H1 (cell line): ENCODE measurements at regions not wholly inside any gene's neighbourhood (a gene's known extent, or its start where the extent isn't known, plus 50 kb on each side); places are given as distances from the start of the nearest gene placed in this dataset.

Experiments used
- BACH1 ChIP-seq: IDR thresholded peaks from 2 replicates; pipeline ENCODE4 v1.6.1; 2012; ENCODE audit warnings: low read length, improper control_type of control experiment
- BCL11A ChIP-seq, 2 experiments: IDR thresholded peaks; one replicate each; pipeline ENCODE4 v1.6.1; 2011; ENCODE audit warnings: low read depth in 2 of 2, low read length in 2 of 2, mild to moderate bottlenecking in 2 of 2
- KDM5A ChIP-seq: fragments of 200-600 bp; IDR thresholded peaks from 2 replicates; pipeline ENCODE4 v1.7.1; 2012; ENCODE audit warnings: mild to moderate bottlenecking, low read length, inconsistent platforms, mixed read lengths
- NRF1 ChIP-seq: IDR thresholded peaks from 2 replicates; pipeline ENCODE4 v1.6.1; 2011; ENCODE audit warnings: mild to moderate bottlenecking, low read depth, low read length, improper control_type of control experiment
- PHF8 ChIP-seq: fragments of 200-600 bp; sonication (generic); conservative IDR thresholded peaks from 2 replicates; pipeline ENCODE4 v1.7.1; 2012; ENCODE audit warnings: low read depth, mild to moderate bottlenecking, inconsistent platforms, low read length, moderate library complexity
- RFX5 ChIP-seq: IDR thresholded peaks from 2 replicates; pipeline ENCODE4 v1.6.1; 2011; ENCODE audit warnings: low read depth, low read length, improper control_type of control experiment, borderline replicate concordance
- RXRA ChIP-seq: IDR thresholded peaks from 2 replicates; pipeline ENCODE4 v1.6.1; 2011; ENCODE audit warnings: low read depth, mild to moderate bottlenecking, low read length, moderate library complexity; ENCODE audit not compliant: insufficient read depth
- SIN3A ChIP-seq, 2 experiments: IDR thresholded peaks in 1 of 2; conservative IDR thresholded peaks in 1 of 2; 2 replicates each; pipeline ENCODE4 v1.6.1; 2011 to 2012; ENCODE audit warnings: low read length in 2 of 2, improper control_type of control experiment in 1 of 2, low read depth in 1 of 2, mild to moderate bottlenecking in 1 of 2
- SIX5 ChIP-seq: IDR thresholded peaks from 2 replicates; pipeline ENCODE4 v1.6.1; 2011; ENCODE audit warnings: mild to moderate bottlenecking, low read depth, low read length
- TAF7 ChIP-seq: optimal IDR thresholded peaks from 2 replicates; pipeline ENCODE3; 2011; ENCODE audit warnings: low read depth, mild to moderate bottlenecking, inconsistent platforms, low read length, moderate library complexity, borderline replicate concordance
- YY1 ChIP-seq: IDR thresholded peaks from 2 replicates; pipeline ENCODE4 v1.6.1; 2011; ENCODE audit warnings: low read depth, mild to moderate bottlenecking, low read length
- TF ChIP-seq, protein P1 (sequence below): fragments of 300-600 bp; sonication (generic); IDR thresholded peaks from 2 replicates; pipeline ENCODE4 v1.7.1; 2012; ENCODE audit warnings: low read length, moderate library complexity, mild to moderate bottlenecking, inconsistent platforms; ENCODE audit not compliant: insufficient replicate concordance

DNA sequence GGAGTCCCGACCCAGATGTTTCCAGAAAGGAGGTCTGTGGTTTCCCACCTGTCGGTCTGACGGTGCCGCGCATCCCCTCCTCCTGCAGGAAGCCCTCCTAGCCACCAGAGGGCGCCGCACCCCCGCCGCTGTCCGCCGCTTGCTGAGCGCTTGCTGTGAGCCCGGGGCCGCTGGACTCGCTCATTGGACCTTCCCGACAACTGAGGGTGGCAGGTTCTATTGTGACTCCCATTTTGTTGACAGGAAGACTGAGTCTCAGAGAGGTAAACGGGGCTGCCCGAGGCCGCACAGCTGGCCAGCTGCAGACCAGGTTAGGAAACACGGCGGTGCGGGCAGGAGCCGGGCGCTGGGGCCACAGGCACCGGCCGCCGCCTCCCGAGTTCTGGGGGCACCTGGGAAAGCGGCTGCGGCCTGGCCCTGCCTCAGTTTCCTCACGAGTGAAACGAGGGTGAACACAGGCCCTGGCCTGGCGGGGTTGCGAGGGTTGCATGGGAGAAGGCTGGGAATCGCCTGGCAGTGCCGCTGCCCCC lies 191.1 kb upstream of the CIBAR2 start (continued):
- TF ChIP-seq, protein P1, sequence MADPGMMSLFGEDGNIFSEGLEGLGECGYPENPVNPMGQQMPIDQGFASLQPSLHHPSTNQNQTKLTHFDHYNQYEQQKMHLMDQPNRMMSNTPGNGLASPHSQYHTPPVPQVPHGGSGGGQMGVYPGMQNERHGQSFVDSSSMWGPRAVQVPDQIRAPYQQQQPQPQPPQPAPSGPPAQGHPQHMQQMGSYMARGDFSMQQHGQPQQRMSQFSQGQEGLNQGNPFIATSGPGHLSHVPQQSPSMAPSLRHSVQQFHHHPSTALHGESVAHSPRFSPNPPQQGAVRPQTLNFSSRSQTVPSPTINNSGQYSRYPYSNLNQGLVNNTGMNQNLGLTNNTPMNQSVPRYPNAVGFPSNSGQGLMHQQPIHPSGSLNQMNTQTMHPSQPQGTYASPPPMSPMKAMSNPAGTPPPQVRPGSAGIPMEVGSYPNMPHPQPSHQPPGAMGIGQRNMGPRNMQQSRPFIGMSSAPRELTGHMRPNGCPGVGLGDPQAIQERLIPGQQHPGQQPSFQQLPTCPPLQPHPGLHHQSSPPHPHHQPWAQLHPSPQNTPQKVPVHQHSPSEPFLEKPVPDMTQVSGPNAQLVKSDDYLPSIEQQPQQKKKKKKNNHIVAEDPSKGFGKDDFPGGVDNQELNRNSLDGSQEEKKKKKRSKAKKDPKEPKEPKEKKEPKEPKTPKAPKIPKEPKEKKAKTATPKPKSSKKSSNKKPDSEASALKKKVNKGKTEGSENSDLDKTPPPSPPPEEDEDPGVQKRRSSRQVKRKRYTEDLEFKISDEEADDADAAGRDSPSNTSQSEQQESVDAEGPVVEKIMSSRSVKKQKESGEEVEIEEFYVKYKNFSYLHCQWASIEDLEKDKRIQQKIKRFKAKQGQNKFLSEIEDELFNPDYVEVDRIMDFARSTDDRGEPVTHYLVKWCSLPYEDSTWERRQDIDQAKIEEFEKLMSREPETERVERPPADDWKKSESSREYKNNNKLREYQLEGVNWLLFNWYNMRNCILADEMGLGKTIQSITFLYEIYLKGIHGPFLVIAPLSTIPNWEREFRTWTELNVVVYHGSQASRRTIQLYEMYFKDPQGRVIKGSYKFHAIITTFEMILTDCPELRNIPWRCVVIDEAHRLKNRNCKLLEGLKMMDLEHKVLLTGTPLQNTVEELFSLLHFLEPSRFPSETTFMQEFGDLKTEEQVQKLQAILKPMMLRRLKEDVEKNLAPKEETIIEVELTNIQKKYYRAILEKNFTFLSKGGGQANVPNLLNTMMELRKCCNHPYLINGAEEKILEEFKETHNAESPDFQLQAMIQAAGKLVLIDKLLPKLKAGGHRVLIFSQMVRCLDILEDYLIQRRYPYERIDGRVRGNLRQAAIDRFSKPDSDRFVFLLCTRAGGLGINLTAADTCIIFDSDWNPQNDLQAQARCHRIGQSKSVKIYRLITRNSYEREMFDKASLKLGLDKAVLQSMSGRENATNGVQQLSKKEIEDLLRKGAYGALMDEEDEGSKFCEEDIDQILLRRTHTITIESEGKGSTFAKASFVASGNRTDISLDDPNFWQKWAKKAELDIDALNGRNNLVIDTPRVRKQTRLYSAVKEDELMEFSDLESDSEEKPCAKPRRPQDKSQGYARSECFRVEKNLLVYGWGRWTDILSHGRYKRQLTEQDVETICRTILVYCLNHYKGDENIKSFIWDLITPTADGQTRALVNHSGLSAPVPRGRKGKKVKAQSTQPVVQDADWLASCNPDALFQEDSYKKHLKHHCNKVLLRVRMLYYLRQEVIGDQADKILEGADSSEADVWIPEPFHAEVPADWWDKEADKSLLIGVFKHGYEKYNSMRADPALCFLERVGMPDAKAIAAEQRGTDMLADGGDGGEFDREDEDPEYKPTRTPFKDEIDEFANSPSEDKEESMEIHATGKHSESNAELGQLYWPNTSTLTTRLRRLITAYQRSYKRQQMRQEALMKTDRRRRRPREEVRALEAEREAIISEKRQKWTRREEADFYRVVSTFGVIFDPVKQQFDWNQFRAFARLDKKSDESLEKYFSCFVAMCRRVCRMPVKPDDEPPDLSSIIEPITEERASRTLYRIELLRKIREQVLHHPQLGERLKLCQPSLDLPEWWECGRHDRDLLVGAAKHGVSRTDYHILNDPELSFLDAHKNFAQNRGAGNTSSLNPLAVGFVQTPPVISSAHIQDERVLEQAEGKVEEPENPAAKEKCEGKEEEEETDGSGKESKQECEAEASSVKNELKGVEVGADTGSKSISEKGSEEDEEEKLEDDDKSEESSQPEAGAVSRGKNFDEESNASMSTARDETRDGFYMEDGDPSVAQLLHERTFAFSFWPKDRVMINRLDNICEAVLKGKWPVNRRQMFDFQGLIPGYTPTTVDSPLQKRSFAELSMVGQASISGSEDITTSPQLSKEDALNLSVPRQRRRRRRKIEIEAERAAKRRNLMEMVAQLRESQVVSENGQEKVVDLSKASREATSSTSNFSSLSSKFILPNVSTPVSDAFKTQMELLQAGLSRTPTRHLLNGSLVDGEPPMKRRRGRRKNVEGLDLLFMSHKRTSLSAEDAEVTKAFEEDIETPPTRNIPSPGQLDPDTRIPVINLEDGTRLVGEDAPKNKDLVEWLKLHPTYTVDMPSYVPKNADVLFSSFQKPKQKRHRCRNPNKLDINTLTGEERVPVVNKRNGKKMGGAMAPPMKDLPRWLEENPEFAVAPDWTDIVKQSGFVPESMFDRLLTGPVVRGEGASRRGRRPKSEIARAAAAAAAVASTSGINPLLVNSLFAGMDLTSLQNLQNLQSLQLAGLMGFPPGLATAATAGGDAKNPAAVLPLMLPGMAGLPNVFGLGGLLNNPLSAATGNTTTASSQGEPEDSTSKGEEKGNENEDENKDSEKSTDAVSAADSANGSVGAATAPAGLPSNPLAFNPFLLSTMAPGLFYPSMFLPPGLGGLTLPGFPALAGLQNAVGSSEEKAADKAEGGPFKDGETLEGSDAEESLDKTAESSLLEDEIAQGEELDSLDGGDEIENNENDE = no peak
- TF ChIP-seq PHF8 = no peak
- TF ChIP-seq RFX5 = no peak
- no peak for TF ChIP-seq SIX5
- no peak for TF ChIP-seq NRF1
- no peak for TF ChIP-seq RXRA
- TF ChIP-seq BACH1 = no peak
- no peak for TF ChIP-seq BCL11A (IDR thresholded peaks at IDR 0.05; ENCODE audit: low read depth in 2 of 2, low read length in 2 of 2)
- peak; percentile 25; the same call in 1 of the 2 replicates for TF ChIP-seq YY1
- TF ChIP-seq KDM5A = no peak
- TF ChIP-seq TAF7 = peak; percentile 33
- no peak for TF ChIP-seq SIN3A (conservative IDR thresholded peaks at IDR 0.05 in 1 of 2, IDR thresholded peaks at IDR 0.05 in 1 of 2; ENCODE audit: low read depth in 1 of 2, low read length in 2 of 2)
